OCI-LY7 (cell line): ENCODE measurements at regions not wholly inside any gene's neighbourhood (a gene's known extent, or its start where the extent isn't known, plus 50 kb on each side); places are given as distances from the start of the nearest gene placed in this dataset.

Experiments used
- CTCF ChIP-seq: fragments of 200-600 bp; sonication (generic); conservative IDR thresholded peaks from 2 replicates; pipeline ENCODE4 v1.5.1; 2014; ENCODE audit warnings: mild to moderate bottlenecking, antibody characterized with exemption, low read length, moderate library complexity, mixed read lengths
- EZH2phosphoT487 ChIP-seq: fragments of 200-600 bp; sonication (generic); IDR thresholded peaks from 2 replicates; pipeline ENCODE4 v1.6.1; 2018; ENCODE audit warnings: low read depth, borderline replicate concordance, mild to moderate bottlenecking, mixed run types, antibody characterized with exemption, low read length, moderate library complexity, mixed read lengths

- TF ChIP-seq CTCF: no peak
- no peak for TF ChIP-seq EZH2phosphoT487
These were observed 131.6 kb upstream of the AHR start for GRCh38 chr7:17166824-17167379.
